Upper lobe of left lung (tissue), 6 donors: ENCODE measurements at regions not wholly inside any gene's neighbourhood (a gene's known extent, or its start where the extent isn't known, plus 50 kb on each side); places are given as distances from the start of the nearest gene placed in this dataset.

Experiments used
- ATAC-seq, 2 donors: fragments of 200-7000 bp; cut with Tn5 transposase; one replicate each; pipeline ENCODE4 v1.9.1; 2022; ENCODE audit warnings: mild to moderate bottlenecking in 2 of 2, moderate library complexity in 2 of 2; ENCODE audit not compliant: low FRiP score in 2 of 2
- DNase-seq, 2 donors: peaks; one replicate each; pipeline ENCODE4 v3.0.0-alpha.2; 2019 to 2020
- H3K27ac ChIP-seq, 4 donors: fragments of 200-600 bp; sonication (generic); one replicate each; pipeline ENCODE4 v1.5.1; 2016 to 2019
- H3K27me3 ChIP-seq, 4 donors: fragments of 200-600 bp; sonication (generic); one replicate each; pipeline ENCODE4 v1.5.1; 2017 to 2019
- H3K36me3 ChIP-seq, 4 donors: fragments of 200-600 bp; sonication (generic); one replicate each; pipeline ENCODE4 v1.5.1; 2016 to 2019
- H3K4me1 ChIP-seq, 4 donors: fragments of 200-600 bp; sonication (generic); one replicate each; pipeline ENCODE4 v1.5.1; 2018 to 2019
- H3K4me3 ChIP-seq, 4 donors: fragments of 200-600 bp; sonication (generic); one replicate each; pipeline ENCODE4 v1.5.1; 2017 to 2019; ENCODE audit warnings: mild to moderate bottlenecking in 2 of 4, moderate library complexity in 1 of 4
- H3K9me3 ChIP-seq, 4 donors: fragments of 200-600 bp; sonication (generic); one replicate each; pipeline ENCODE4 v1.5.1; 2018 to 2019
- CTCF ChIP-seq, 6 experiments: fragments of 450-650 bp in 4 of 6; fragments of 200-600 bp in 2 of 6; sonication (generic) in 2 of 6; IDR thresholded peaks; one replicate each; pipeline ENCODE4 v1.5.1; 2016 to 2019; ENCODE audit warnings: antibody characterized with exemption in 6 of 6
- EP300 ChIP-seq, 4 donors: sonication (generic); formaldehyde crosslinking; IDR thresholded peaks; one replicate each; pipeline ENCODE4 v1.5.1; 2017; ENCODE audit warnings: antibody characterized with exemption in 4 of 4, control low read depth in 2 of 4
- POLR2A ChIP-seq, 4 donors: fragments of 450-650 bp; IDR thresholded peaks; one replicate each; pipeline ENCODE4 v1.5.1; 2016 to 2017; ENCODE audit warnings: antibody characterized with exemption in 4 of 4, mild to moderate bottlenecking in 2 of 4
- POLR2AphosphoS5 ChIP-seq, 2 donors: sonication (generic); formaldehyde crosslinking; IDR thresholded peaks; one replicate each; pipeline ENCODE4 v1.5.1; 2017; ENCODE audit warnings: antibody characterized with exemption in 2 of 2
- WGBS, 2 donors: methylation state at CpG; one replicate each; pipeline ENCODE4 v1.1.5; 2017 to 2018; 5-methylcytosine and 5-hydroxymethylcytosine counted together
- donor health status: DM: no; HTN: no; CAD: no; lungs with moderate emphysema.
- donor health status: DM: no; HTN: yes; CAD: no; lungs with severe emphysema.

- TF ChIP-seq CTCF (IDR thresholded peaks at IDR 0.05) (no peak), POLR2A (IDR thresholded peaks at IDR 0.05) (no peak), POLR2AphosphoS5 (IDR thresholded peaks at IDR 0.05) (no peak), EP300 (IDR thresholded peaks at IDR 0.05) (no peak)
- ATAC-seq (no peak), DNase-seq (no peak)
- 52 to 64% methylated on average over 4 of the region's 4 CpGs for WGBS, 2 donors
- Histone ChIP-seq H3K27ac (no peak overlapping the region), H3K36me3 (no peaks in the 10 kb centered on the region), H3K4me3 (no peak overlapping the region), H3K4me1 (no peaks in the 10 kb centered on the region), H3K27me3 (no peaks in the 10 kb centered on the region), H3K9me3 (no peaks in the 10 kb centered on the region)
These were observed 592.1 kb downstream of the TDRD15 start for GRCh38 chr2:21715887-21716286.

- no peak overlapping the region for H3K27ac ChIP-seq
- DNase-seq: no peak
- TF ChIP-seq POLR2AphosphoS5 (IDR thresholded peaks at IDR 0.05) (no peak), EP300 (IDR thresholded peaks at IDR 0.05) (no peak), POLR2A (IDR thresholded peaks at IDR 0.05) (no peak), CTCF (IDR thresholded peaks at IDR 0.05) (no peak)
- no peaks in the 10 kb centered on the region for H3K36me3 ChIP-seq
- H3K4me1 ChIP-seq: no peaks in the 10 kb centered on the region
- no peaks in the 10 kb centered on the region for H3K9me3 ChIP-seq
- H3K4me3 ChIP-seq: no peak overlapping the region
- WGBS, 2 donors: 48 to 74% methylated on average over 4 of the region's 4 CpGs
- ATAC-seq: no peak
- H3K27me3 ChIP-seq: no peaks in the 10 kb centered on the region
These were observed 603.3 kb downstream of the TDRD15 start for GRCh38 chr2:21727101-21727500.

GRCh38 chr2:21728133-21728532 lies 604.4 kb downstream of the TDRD15 start:
- no peaks in the 10 kb centered on the region for H3K4me1 ChIP-seq
- ATAC-seq (no peak), DNase-seq (no peak)
- TF ChIP-seq CTCF (IDR thresholded peaks at IDR 0.05) (no peak), POLR2AphosphoS5 (IDR thresholded peaks at IDR 0.05) (no peak), POLR2A (IDR thresholded peaks at IDR 0.05) (no peak), EP300 (IDR thresholded peaks at IDR 0.05) (no peak)
- H3K4me3 ChIP-seq: no peak overlapping the region
- no peaks in the 10 kb centered on the region for H3K27me3 ChIP-seq
- H3K36me3 ChIP-seq: no peaks in the 10 kb centered on the region
- no peaks in the 10 kb centered on the region for H3K9me3 ChIP-seq
- WGBS, 2 donors: 81 to 95% methylated on average over 2 of the region's 2 CpGs
- H3K27ac ChIP-seq: no peak overlapping the region

- no peak overlapping the region for H3K4me3 ChIP-seq
- no peak for TF ChIP-seq EP300 (IDR thresholded peaks at IDR 0.05)
- TF ChIP-seq POLR2AphosphoS5 (IDR thresholded peaks at IDR 0.05): no peak
- no peak for TF ChIP-seq CTCF (IDR thresholded peaks at IDR 0.05)
- TF ChIP-seq POLR2A (IDR thresholded peaks at IDR 0.05): no peak
- H3K36me3 ChIP-seq: no peaks in the 10 kb centered on the region
- H3K4me1 ChIP-seq: no peaks in the 10 kb centered on the region
- H3K27ac ChIP-seq: no peak overlapping the region
- ATAC-seq (no peak), DNase-seq (no peak)
- no peaks in the 10 kb centered on the region for H3K27me3 ChIP-seq
- 66 to 74% methylated on average over 3 of the region's 3 CpGs for WGBS, 2 donors
- H3K9me3 ChIP-seq: no peaks in the 10 kb centered on the region
These were observed 606.4 kb downstream of the TDRD15 start for GRCh38 chr2:21730141-21730540.

GRCh38 chr2:21740484-21740883 lies 616.7 kb downstream of the TDRD15 start:
- 56 to 79% methylated on average over 2 of the region's 2 CpGs for WGBS, 2 donors
- ATAC-seq: no peak

More at GRCh38 chr2:21740484-21740883, 616.7 kb downstream of the TDRD15 start:
- no peaks in the 10 kb centered on the region for H3K27me3 ChIP-seq
- H3K4me1 ChIP-seq: no peaks in the 10 kb centered on the region
- no peak overlapping the region for H3K27ac ChIP-seq
- TF ChIP-seq CTCF (IDR thresholded peaks at IDR 0.05) (no peak), POLR2A (IDR thresholded peaks at IDR 0.05) (no peak), POLR2AphosphoS5 (IDR thresholded peaks at IDR 0.05) (no peak), EP300 (IDR thresholded peaks at IDR 0.05) (no peak)
- H3K9me3 ChIP-seq: no peaks in the 10 kb centered on the region
- H3K36me3 ChIP-seq: no peaks in the 10 kb centered on the region
- no peak for DNase-seq
- no peak overlapping the region for H3K4me3 ChIP-seq
